Heart left ventricle (tissue), 16 donors: ENCODE measurements at regions not wholly inside any gene's neighbourhood (a gene's known extent, or its start where the extent isn't known, plus 50 kb on each side); places are given as distances from the start of the nearest gene placed in this dataset.

Experiments used
- ATAC-seq, 4 donors: fragments of 200-7000 bp; cut with Tn5 transposase; one replicate each; pipeline ENCODE4 v1.9.1; 2020 to 2022; ENCODE audit warnings: moderate library complexity in 4 of 4, mild to moderate bottlenecking in 3 of 4, moderate number of reproducible peaks in 1 of 4
- DNase-seq, 5 donors: peaks; one replicate each; pipeline ENCODE4 v3.0.0-alpha.2; 2020
- H3K27ac ChIP-seq, 12 donors: fragments of 200-600 bp; sonication (generic) in 4 of 12; one replicate each; pipeline versions ENCODE4 v1.5.0 to v1.8.0; 2016 to 2022; ENCODE audit warnings: mild to moderate bottlenecking in 2 of 12
- H3K27me3 ChIP-seq, 9 donors: fragments of 200-600 bp; sonication (generic) in 2 of 9; one replicate each; pipeline versions ENCODE4 v1.5.1 to v1.8.0; 2016 to 2022; ENCODE audit warnings: mild to moderate bottlenecking in 3 of 9
- H3K36me3 ChIP-seq, 9 donors: fragments of 200-600 bp; sonication (generic) in 2 of 9; one replicate each; pipeline versions ENCODE4 v1.5.0 to v1.8.0; 2018 to 2022; ENCODE audit warnings: mild to moderate bottlenecking in 2 of 9
- H3K4me1 ChIP-seq, 12 donors: fragments of 200-600 bp; sonication (generic) in 4 of 12; one replicate each; pipeline versions ENCODE4 v1.5.0 to v1.8.0; 2016 to 2022; ENCODE audit warnings: mild to moderate bottlenecking in 3 of 12
- H3K4me3 ChIP-seq, 12 donors: fragments of 200-600 bp; sonication (generic) in 4 of 12; one replicate each; pipeline versions ENCODE4 v1.5.0 to v1.8.0; 2017 to 2022; ENCODE audit warnings: mild to moderate bottlenecking in 9 of 12, moderate library complexity in 4 of 12
- H3K9me3 ChIP-seq, 12 donors: fragments of 200-600 bp; sonication (generic) in 4 of 12; one replicate each; pipeline versions ENCODE4 v1.5.0 to v1.8.0; 2016 to 2022; ENCODE audit warnings: mild to moderate bottlenecking in 1 of 12
- CTCF ChIP-seq, 12 donors: fragments of 200-600 bp; sonication (generic) in 4 of 12; IDR thresholded peaks; one replicate each; pipeline versions ENCODE4 v1.5.0 to v1.8.0; 2018 to 2022; ENCODE audit warnings: antibody characterized with exemption in 12 of 12, mild to moderate bottlenecking in 5 of 12
- POLR2A ChIP-seq, 2 donors: fragments of 450-650 bp; IDR thresholded peaks; one replicate each; pipeline ENCODE4 v1.6.1; 2017; ENCODE audit warnings: antibody characterized with exemption in 2 of 2, mild to moderate bottlenecking in 2 of 2, moderate library complexity in 2 of 2
- WGBS, 4 donors: extraction: QIAGEN DNeasy Blood & Tissue Kit in 2 of 4; methylation state at CpG; one replicate each; pipeline versions ENCODE4 v1.1.5 to v1.1.7; 2013 to 2018; 5-methylcytosine and 5-hydroxymethylcytosine counted together
- intact Hi-C, 10 donors: fragments of 100-400 bp; cut with DNase I; formaldehyde crosslinking; loops; one replicate each; pipeline versions ENCODE4 v1.11.1 to v1.14.2; 2022
- donor health status: ischemic (EF 13 %, LVEDD 7.1; RV severe dilation, severe dysfunction).
- donor health status: healthy with polysubstance abuse.
- donor health status: DM: no; HTN: yes; CAD: no.
- donor health status: DM: no; HTN: no; CAD: no.
- donor health status: ischemic (EF 25% LVEDD 6.9; RV normal size, moderate dysfunction).
- donor health status: ischemic (EF 25% LVEDD 5.7; RV mildly dilated, moderate dysfunction).
- donor health status: healthy.
- donor health status: DM: yes; HTN: yes; CAD: no.
- donor health status: ischemic (EF 35%, LVEDD 5.7; RV mildly dilated, moderate dysfunction).
- donor health status: nonischemic (EF 11% LVEDD 7.7; RV severe dilation, severe dysfunction).
- donor health status: DM: yes; HTN: yes; CAD: no.
- donor health status: PGD.
- donor health status: ischemic (EF 29% LVEDD 5.4; RV normal size, mild dysfunction).
- donor health status: nonischemic (EF 23%, LVEDD 6.1; RV moderate dilation, normal function).

GRCh38 chr13:70541451-70541850 is 433.2 kb upstream of the KLHL1 start:
- no peaks in the 10 kb centered on the region for H3K27me3 ChIP-seq
- H3K4me1 ChIP-seq: no peaks in the 10 kb centered on the region
- TF ChIP-seq POLR2A (IDR thresholded peaks at IDR 0.05): no peak
- WGBS, 4 donors: 81 to 86% (median 84%) methylated on average over 4 of the region's 4 CpGs
- H3K27ac ChIP-seq: no peak overlapping the region
- no peak for DNase-seq
- H3K9me3 ChIP-seq: no peaks in the 10 kb centered on the region
- no peak for ATAC-seq
- intact Hi-C loops: no loop called here
- no peaks in the 10 kb centered on the region for H3K36me3 ChIP-seq
- no peak overlapping the region for H3K4me3 ChIP-seq

GRCh38 chr13:70534466-70534865 is 426.2 kb upstream of the KLHL1 start:
- H3K9me3 ChIP-seq: no peaks in the 10 kb centered on the region
- H3K4me3 ChIP-seq: no peak overlapping the region
- no peaks in the 10 kb centered on the region for H3K36me3 ChIP-seq
- no peak for DNase-seq
- TF ChIP-seq CTCF (IDR thresholded peaks at IDR 0.05): no peak
- TF ChIP-seq POLR2A (IDR thresholded peaks at IDR 0.05): no peak
- ATAC-seq: no peak
- H3K27ac ChIP-seq: no peak overlapping the region
- no peaks in the 10 kb centered on the region for H3K27me3 ChIP-seq
- H3K4me1 ChIP-seq: no peaks in the 10 kb centered on the region
- WGBS, 4 donors: 55 to 72% (median 65%) methylated on average over 3 of the region's 3 CpGs
- intact Hi-C loops: no loop called here

GRCh38 chr13:70529652-70530051 is 421.4 kb upstream of the KLHL1 start:
- TF ChIP-seq CTCF (IDR thresholded peaks at IDR 0.05): no peak
- no peak for TF ChIP-seq POLR2A (IDR thresholded peaks at IDR 0.05)
- no peaks in the 10 kb centered on the region for H3K36me3 ChIP-seq
- H3K4me3 ChIP-seq: no peak overlapping the region
- no peaks in the 10 kb centered on the region for H3K27me3 ChIP-seq
- H3K9me3 ChIP-seq: no peaks in the 10 kb centered on the region
- H3K27ac ChIP-seq: no peak overlapping the region
- DNase-seq: no peak
- H3K4me1 ChIP-seq: no peaks in the 10 kb centered on the region
- ATAC-seq: no peak
- intact Hi-C loops: no loop called here
- 58 to 69% (median 62%) methylated on average over 2 of the region's 2 CpGs for WGBS, 4 donors

GRCh38 chr13:70527599-70527998 is 419.3 kb upstream of the KLHL1 start:
- H3K4me3 ChIP-seq: no peak overlapping the region
- no peaks in the 10 kb centered on the region for H3K36me3 ChIP-seq
- WGBS, 4 donors: 74 to 85% (median 80%) methylated on average over 5 of the region's 5 CpGs
- intact Hi-C loops: no loop called here
- no peak for DNase-seq
- no peaks in the 10 kb centered on the region for H3K27me3 ChIP-seq
- no peak overlapping the region for H3K27ac ChIP-seq
- no peak for ATAC-seq
- no peaks in the 10 kb centered on the region for H3K4me1 ChIP-seq
- TF ChIP-seq POLR2A (IDR thresholded peaks at IDR 0.05) (no peak), CTCF (IDR thresholded peaks at IDR 0.05) (no peak)
- H3K9me3 ChIP-seq: no peaks in the 10 kb centered on the region

GRCh38 chr13:70523622-70524021 is 415.4 kb upstream of the KLHL1 start:
- DNase-seq (peak in 1 of 5 donors; percentile 7), ATAC-seq (no peak)
- WGBS, 4 donors: 48 to 69% (median 59%) methylated on average over 2 of the region's 2 CpGs

More at GRCh38 chr13:70523622-70524021, 415.4 kb upstream of the KLHL1 start:
- intact Hi-C loops: no loop called here
- Histone ChIP-seq H3K4me3 (no peak overlapping the region), H3K9me3 (no peaks in the 10 kb centered on the region), H3K27ac (no peak overlapping the region), H3K36me3 (no peaks in the 10 kb centered on the region), H3K4me1 (no peaks in the 10 kb centered on the region), H3K27me3 (no peaks in the 10 kb centered on the region)
- no peak for TF ChIP-seq POLR2A (IDR thresholded peaks at IDR 0.05)
- TF ChIP-seq CTCF (IDR thresholded peaks at IDR 0.05): no peak
